Lower leg skin (tissue), 3 donors: ENCODE measurements at regions not wholly inside any gene's neighbourhood (a gene's known extent, or its start where the extent isn't known, plus 50 kb on each side); places are given as distances from the start of the nearest gene placed in this dataset.

Experiments
- POLR2A ChIP-seq, 2 donors: fragments of 450-650 bp; IDR thresholded peaks; one replicate each; pipeline ENCODE4 v1.6.1; 2016 to 2017; ENCODE audit warnings: antibody characterized with exemption in 2 of 2, mild to moderate bottlenecking in 1 of 2, moderate library complexity in 1 of 2
- TF ChIP-seq, protein P1 (sequence below), 3 donors: fragments of 450-650 bp; IDR thresholded peaks; one replicate each; pipeline ENCODE4 v1.5.1; 2016; ENCODE audit warnings: antibody characterized with exemption in 3 of 3, mild to moderate bottlenecking in 3 of 3, moderate library complexity in 2 of 3

DNA sequence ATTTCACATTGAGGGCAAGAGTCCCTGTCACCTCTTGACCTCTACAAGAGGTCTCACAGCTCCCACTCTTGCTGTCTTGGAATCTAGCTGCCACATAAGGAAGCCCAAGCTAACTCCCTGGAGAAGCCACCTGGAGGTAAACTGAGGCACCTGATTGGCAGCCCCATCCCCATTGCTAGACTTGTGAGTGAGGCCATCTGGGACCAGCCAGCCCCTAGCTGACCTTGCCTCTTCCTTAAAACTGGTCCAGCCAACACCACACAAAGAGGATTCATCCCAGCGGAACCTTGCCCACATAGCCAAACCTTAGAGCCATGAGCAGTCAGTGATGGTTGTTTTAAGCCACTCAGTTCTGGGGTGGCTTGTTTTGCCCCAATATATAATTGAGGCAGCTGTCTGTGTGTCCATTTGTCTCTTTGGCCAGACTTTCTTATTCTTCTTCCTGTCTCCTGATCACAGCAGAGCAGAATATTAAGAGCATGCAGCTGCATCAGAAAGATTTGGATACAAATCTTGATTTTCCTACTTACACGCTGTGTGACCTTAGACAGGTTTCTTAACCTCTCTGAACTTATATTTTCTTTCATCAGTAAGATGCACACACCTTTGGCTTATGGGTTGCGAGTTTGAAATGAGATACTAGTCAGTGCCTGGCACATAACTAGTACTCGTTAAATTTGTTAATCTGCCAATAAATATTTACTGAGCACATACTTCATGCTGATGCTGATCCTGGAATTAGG lies 74.3 kb upstream of the TP53I11 start:
- TF ChIP-seq POLR2A (IDR thresholded peaks at IDR 0.05), result no peak
- TF ChIP-seq, protein P1, sequence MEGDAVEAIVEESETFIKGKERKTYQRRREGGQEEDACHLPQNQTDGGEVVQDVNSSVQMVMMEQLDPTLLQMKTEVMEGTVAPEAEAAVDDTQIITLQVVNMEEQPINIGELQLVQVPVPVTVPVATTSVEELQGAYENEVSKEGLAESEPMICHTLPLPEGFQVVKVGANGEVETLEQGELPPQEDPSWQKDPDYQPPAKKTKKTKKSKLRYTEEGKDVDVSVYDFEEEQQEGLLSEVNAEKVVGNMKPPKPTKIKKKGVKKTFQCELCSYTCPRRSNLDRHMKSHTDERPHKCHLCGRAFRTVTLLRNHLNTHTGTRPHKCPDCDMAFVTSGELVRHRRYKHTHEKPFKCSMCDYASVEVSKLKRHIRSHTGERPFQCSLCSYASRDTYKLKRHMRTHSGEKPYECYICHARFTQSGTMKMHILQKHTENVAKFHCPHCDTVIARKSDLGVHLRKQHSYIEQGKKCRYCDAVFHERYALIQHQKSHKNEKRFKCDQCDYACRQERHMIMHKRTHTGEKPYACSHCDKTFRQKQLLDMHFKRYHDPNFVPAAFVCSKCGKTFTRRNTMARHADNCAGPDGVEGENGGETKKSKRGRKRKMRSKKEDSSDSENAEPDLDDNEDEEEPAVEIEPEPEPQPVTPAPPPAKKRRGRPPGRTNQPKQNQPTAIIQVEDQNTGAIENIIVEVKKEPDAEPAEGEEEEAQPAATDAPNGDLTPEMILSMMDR (IDR thresholded peaks at IDR 0.05), result no peak
